ENCODE measurements at regions not wholly inside any gene's neighbourhood (a gene's known extent, or its start where the extent isn't known, plus 50 kb on each side); places are given as distances from the start of the nearest gene placed in this dataset.
"Not testable (repeated sequence)": the region's sequence is repeated elsewhere in the genome, so short reads cannot be mapped to it uniquely, and the experiment has no call there.

- H3K9me3 ChIP-seq (replicated peaks; ENCODE audit: control insufficient read depth, insufficient read depth, low read length) = no peaks in the 10 kb centered on the region
- TF ChIP-seq JUN (IDR thresholded peaks at IDR 0.05; ENCODE audit: borderline replicate concordance, insufficient read depth, insufficient read length, low read depth) (no peak), FOS (IDR thresholded peaks at IDR 0.05; ENCODE audit: borderline replicate concordance, insufficient read depth, low read length) (peak; percentile 13)
- dilution Hi-C loops (cut with MboI; ENCODE audit: extremely low pct_ligation_motif_present, low sequenced_read_pairs) (no loop called here), intact Hi-C loops (cut with micrococcal nuclease) (no loop called here)
- POLR2A ChIA-PET = no interaction called here
- H3K4me2 ChIP-seq (ENCODE audit: insufficient read depth, low read length) = no peak overlapping the region
- no peaks in the 10 kb centered on the region for H3K9me1 ChIP-seq (replicated peaks; ENCODE audit: control insufficient read depth, extremely low read depth, insufficient read depth, low read length)
- no TSS peak for BruUV-seq (replicated peaks)
- H4K20me1 ChIP-seq (replicated peaks; ENCODE audit: control insufficient read depth, extremely low read depth, insufficient read depth, low read length) = no peaks in the 10 kb centered on the region
- DNase-seq (ENCODE audit: low read depth, low spot score) (no peak), FAIRE-seq (no peak)
- peaks cover 0 to 3% of the 10 kb centered on the region in 2 experiments for H3K27me3 ChIP-seq (ENCODE audit: control insufficient read depth in 2 of 2, insufficient read depth in 2 of 2, low read length in 2 of 2)
- no peak overlapping the region for H3K4me3 ChIP-seq (replicated peaks in 1 of 3; ENCODE audit: insufficient read depth in 1 of 3, low read depth in 1 of 3, low read length in 3 of 3)
- no peaks in the 10 kb centered on the region for H3K79me2 ChIP-seq (ENCODE audit: control insufficient read depth, insufficient read depth, low read length)
- H2AFZ ChIP-seq (ENCODE audit: low read depth, low read length) = no peak overlapping the region
- no peak overlapping the region for H3K27ac ChIP-seq (ENCODE audit: insufficient read depth, low read depth, low read length)
- CTCF ChIA-PET = no interaction called here
- no peak overlapping the region for H3K9ac ChIP-seq (replicated peaks; ENCODE audit: extremely low read depth, insufficient read depth, low read length)
- no peaks in the 10 kb centered on the region for H3K4me1 ChIP-seq (ENCODE audit: control insufficient read depth, extremely low read depth, insufficient read depth, low read length)
- H3K36me3 ChIP-seq (ENCODE audit: control insufficient read depth in 2 of 2, extremely low read depth in 1 of 2, insufficient read depth in 2 of 2, low read length in 2 of 2) = no peaks in the 10 kb centered on the region
Measured at GRCh38 chr7:115289971-115290370, 368.1 kb downstream of the MDFIC start.

GRCh38 chr7:115276791-115277190, 354.9 kb downstream of the MDFIC start:
- DNase-seq (ENCODE audit: low read depth, low spot score) = no peak
- no peaks in the 10 kb centered on the region for H4K20me1 ChIP-seq (replicated peaks; ENCODE audit: control insufficient read depth, extremely low read depth, insufficient read depth, low read length)
- H3K4me1 ChIP-seq (ENCODE audit: control insufficient read depth, extremely low read depth, insufficient read depth, low read length) = no peaks in the 10 kb centered on the region
- dilution Hi-C loops (cut with MboI; ENCODE audit: extremely low pct_ligation_motif_present, low sequenced_read_pairs) (no loop called here), intact Hi-C loops (cut with micrococcal nuclease) (no loop called here)
- H2AFZ ChIP-seq (ENCODE audit: low read depth, low read length) = no peak overlapping the region
- H3K36me3 ChIP-seq (ENCODE audit: control insufficient read depth in 2 of 2, extremely low read depth in 1 of 2, insufficient read depth in 2 of 2, low read length in 2 of 2) = no peaks in the 10 kb centered on the region
- ChIA-PET POLR2A (no interaction called here), CTCF (no interaction called here)
- H3K4me3 ChIP-seq (replicated peaks in 1 of 3; ENCODE audit: insufficient read depth in 1 of 3, low read depth in 1 of 3, low read length in 3 of 3) = no peak overlapping the region
- H3K9me1 ChIP-seq (replicated peaks; ENCODE audit: control insufficient read depth, extremely low read depth, insufficient read depth, low read length) = no peaks in the 10 kb centered on the region
- H3K27ac ChIP-seq (ENCODE audit: insufficient read depth, low read depth, low read length) = no peak overlapping the region
- no peak overlapping the region for H3K9ac ChIP-seq (replicated peaks; ENCODE audit: extremely low read depth, insufficient read depth, low read length)
- no peak overlapping the region for H3K4me2 ChIP-seq (ENCODE audit: insufficient read depth, low read length)
- no peaks in the 10 kb centered on the region for H3K27me3 ChIP-seq (ENCODE audit: control insufficient read depth in 2 of 2, insufficient read depth in 2 of 2, low read length in 2 of 2)
- no peak for FAIRE-seq
- no peaks in the 10 kb centered on the region for H3K9me3 ChIP-seq (replicated peaks; ENCODE audit: control insufficient read depth, insufficient read depth, low read length)
- no peaks in the 10 kb centered on the region for H3K79me2 ChIP-seq (ENCODE audit: control insufficient read depth, insufficient read depth, low read length)
- TF ChIP-seq POLR2A (IDR thresholded peaks at IDR 0.05; ENCODE audit: low read depth, low read length) = no peak
- no peak for TF ChIP-seq CTCF (IDR thresholded peaks at IDR 0.05; ENCODE audit: extremely low read depth in 1 of 2, insufficient read depth in 1 of 2, low read depth in 1 of 2, low read length in 2 of 2)
- TF ChIP-seq MYC (IDR thresholded peaks at IDR 0.05; ENCODE audit: low read depth, low read length) = no peak
- no peak for TF ChIP-seq FOS (IDR thresholded peaks at IDR 0.05; ENCODE audit: borderline replicate concordance, insufficient read depth, low read length)
- TF ChIP-seq POLR2AphosphoS5 (IDR thresholded peaks at IDR 0.05; ENCODE audit: insufficient read depth, low read depth, low read length) = no peak
- TF ChIP-seq MAX (IDR thresholded peaks at IDR 0.05; ENCODE audit: insufficient read depth, insufficient read length) = no peak
- BruUV-seq (replicated peaks) = no TSS peak

GRCh38 chr7:115273855-115274254, 352.0 kb downstream of the MDFIC start:
- H3K9ac ChIP-seq (replicated peaks; ENCODE audit: extremely low read depth, insufficient read depth, low read length); POLR2A ChIA-PET; dilution Hi-C loops (cut with MboI; ENCODE audit: extremely low pct_ligation_motif_present, low sequenced_read_pairs); H3K27me3 ChIP-seq (ENCODE audit: control insufficient read depth in 2 of 2, insufficient read depth in 2 of 2, low read length in 2 of 2); H3K36me3 ChIP-seq (ENCODE audit: control insufficient read depth in 2 of 2, extremely low read depth in 1 of 2, insufficient read depth in 2 of 2, low read length in 2 of 2); H3K9me1 ChIP-seq (replicated peaks; ENCODE audit: control insufficient read depth, extremely low read depth, insufficient read depth, low read length); H3K79me2 ChIP-seq (ENCODE audit: control insufficient read depth, insufficient read depth, low read length); H3K27ac ChIP-seq (ENCODE audit: insufficient read depth, low read depth, low read length); CTCF ChIA-PET; H3K4me1 ChIP-seq (ENCODE audit: control insufficient read depth, extremely low read depth, insufficient read depth, low read length); BruUV-seq (replicated peaks); H4K20me1 ChIP-seq (replicated peaks; ENCODE audit: control insufficient read depth, extremely low read depth, insufficient read depth, low read length); intact Hi-C loops (cut with micrococcal nuclease); H3K4me3 ChIP-seq (replicated peaks in 1 of 3; ENCODE audit: insufficient read depth in 1 of 3, low read depth in 1 of 3, low read length in 3 of 3); H3K9me3 ChIP-seq (replicated peaks; ENCODE audit: control insufficient read depth, insufficient read depth, low read length); H3K4me2 ChIP-seq (ENCODE audit: insufficient read depth, low read length); H2AFZ ChIP-seq (ENCODE audit: low read depth, low read length); DNase-seq (ENCODE audit: low read depth, low spot score): not testable (repeated sequence)
- peak; percentile 97 for FAIRE-seq

Measured in endothelial cell of umbilical vein (primary cell).